ENCODE measurements at regions not wholly inside any gene's neighbourhood (a gene's known extent, or its start where the extent isn't known, plus 50 kb on each side); places are given as distances from the start of the nearest gene placed in this dataset.

DNA sequence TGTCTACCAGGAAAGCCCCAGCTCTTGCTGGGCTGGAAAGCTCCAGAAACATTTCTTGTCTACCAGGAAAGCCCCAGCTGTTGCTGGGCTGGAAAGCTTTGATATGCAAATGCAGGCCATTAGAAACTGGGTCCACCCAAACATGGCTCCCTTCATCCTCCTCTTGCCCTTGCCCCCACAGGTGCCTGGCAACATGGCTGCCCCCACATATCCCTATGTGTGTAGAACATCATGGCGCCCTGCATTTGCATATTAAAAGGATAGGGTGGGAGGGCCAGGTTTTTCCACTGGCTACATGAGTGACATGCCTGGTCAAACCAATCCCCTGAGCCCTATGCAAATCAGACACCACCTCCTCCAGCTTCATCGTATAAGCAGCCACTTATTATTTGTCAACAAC is 455.4 kb upstream of the ARGLU1 start:
- no peak overlapping the region for H4K91ac ChIP-seq (ENCODE audit: insufficient read length, low read depth, low read length)
- no peak overlapping the region for H4K8ac ChIP-seq (replicated peaks; ENCODE audit: insufficient read length, low read depth, low read length)
- H3K4me2 ChIP-seq (ENCODE audit: insufficient read depth, insufficient read length, low read length): no peak overlapping the region
- no CpG with 5 or more reads among the region's 2 CpGs for WGBS (ENCODE audit: extremely low coverage, insufficient read length, low lambda C conversion rate)
- no peak overlapping the region for H2BK5ac ChIP-seq (ENCODE audit: insufficient read length, low read length)
- no peaks in the 10 kb centered on the region for H3K27me3 ChIP-seq (ENCODE audit: insufficient read depth, low read length)
- TF ChIP-seq, protein P1, sequence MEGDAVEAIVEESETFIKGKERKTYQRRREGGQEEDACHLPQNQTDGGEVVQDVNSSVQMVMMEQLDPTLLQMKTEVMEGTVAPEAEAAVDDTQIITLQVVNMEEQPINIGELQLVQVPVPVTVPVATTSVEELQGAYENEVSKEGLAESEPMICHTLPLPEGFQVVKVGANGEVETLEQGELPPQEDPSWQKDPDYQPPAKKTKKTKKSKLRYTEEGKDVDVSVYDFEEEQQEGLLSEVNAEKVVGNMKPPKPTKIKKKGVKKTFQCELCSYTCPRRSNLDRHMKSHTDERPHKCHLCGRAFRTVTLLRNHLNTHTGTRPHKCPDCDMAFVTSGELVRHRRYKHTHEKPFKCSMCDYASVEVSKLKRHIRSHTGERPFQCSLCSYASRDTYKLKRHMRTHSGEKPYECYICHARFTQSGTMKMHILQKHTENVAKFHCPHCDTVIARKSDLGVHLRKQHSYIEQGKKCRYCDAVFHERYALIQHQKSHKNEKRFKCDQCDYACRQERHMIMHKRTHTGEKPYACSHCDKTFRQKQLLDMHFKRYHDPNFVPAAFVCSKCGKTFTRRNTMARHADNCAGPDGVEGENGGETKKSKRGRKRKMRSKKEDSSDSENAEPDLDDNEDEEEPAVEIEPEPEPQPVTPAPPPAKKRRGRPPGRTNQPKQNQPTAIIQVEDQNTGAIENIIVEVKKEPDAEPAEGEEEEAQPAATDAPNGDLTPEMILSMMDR (conservative IDR thresholded peaks at IDR 0.05): no peak
- no peaks in the 10 kb centered on the region; the same call in 1 of the 2 replicates for H3K4me1 ChIP-seq (ENCODE audit: insufficient read depth, low read length)
- H3T11ph ChIP-seq (ENCODE audit: low read length): no peak overlapping the region
- H3K36me3 Mint-ChIP-seq (ENCODE audit: insufficient read depth in 1 of 3, low read depth in 3 of 3): no peaks in the 10 kb centered on the region; a peak in 1 of 7 replicates
- no peaks in the 10 kb centered on the region for H3K9me3 Mint-ChIP-seq
- no peak overlapping the region for H3K14ac ChIP-seq (ENCODE audit: insufficient read depth, low read length)
- peaks cover 10 to 18% of the 10 kb centered on the region in 2 experiments for H3K4me1 Mint-ChIP-seq
- H2BK120ac ChIP-seq (ENCODE audit: low read depth, low read length, poor library complexity, severe bottlenecking): no peak overlapping the region
- no peak overlapping the region for H2AFZ ChIP-seq (ENCODE audit: low read length)
- no peak overlapping the region for H2BK12ac ChIP-seq (ENCODE audit: insufficient read length, low read depth, low read length)
- H3K56ac ChIP-seq (ENCODE audit: insufficient read length, low read depth, low read length): no peak overlapping the region
- H3K23ac ChIP-seq (ENCODE audit: insufficient read length, low read depth, low read length): no peak overlapping the region
- H3K23me2 ChIP-seq (ENCODE audit: insufficient read length, low read depth, low read length, poor library complexity, severe bottlenecking): no peaks in the 10 kb centered on the region
- H3K4me3 Mint-ChIP-seq: no peak overlapping the region
- H4K20me1 ChIP-seq (ENCODE audit: control insufficient read depth, insufficient read depth, insufficient read length): no peaks in the 10 kb centered on the region
- no peak overlapping the region for H2BK15ac ChIP-seq (ENCODE audit: low read depth, low read length)
- no peak overlapping the region for H3K9ac ChIP-seq (ENCODE audit: extremely low read depth, insufficient read length, low read length)
- no peak overlapping the region for H4K5ac ChIP-seq (ENCODE audit: insufficient read length, low read depth, low read length)
- H3K27me3 Mint-ChIP-seq (ENCODE audit: low read depth): no peaks in the 10 kb centered on the region
- no peak overlapping the region for H3K27ac ChIP-seq (ENCODE audit: insufficient read length, low read depth, low read length)
- H2AK5ac ChIP-seq (ENCODE audit: insufficient read length, low read length): no peak overlapping the region
- no peaks in the 10 kb centered on the region for H3K9me3 ChIP-seq (ENCODE audit: control insufficient read depth, low read depth, low read length)
- no peak overlapping the region for H2BK20ac ChIP-seq (ENCODE audit: low read depth, low read length, poor library complexity, severe bottlenecking)
- no peak overlapping the region for H3K4ac ChIP-seq (ENCODE audit: low read depth, low read length)
- H3K18ac ChIP-seq (ENCODE audit: insufficient read length, low read depth, low read length): no peak overlapping the region
- no peaks in the 10 kb centered on the region for H3K79me2 ChIP-seq (ENCODE audit: insufficient read depth, low read length)
- no peak overlapping the region for H3K27ac Mint-ChIP-seq
- H3K79me1 ChIP-seq (ENCODE audit: insufficient read depth, low read depth, low read length, poor library complexity, severe bottlenecking): no peaks in the 10 kb centered on the region
- no peak for DNase-seq

Measured in H9 (cell line).